Smooth muscle cell of the brain vasculature (primary cell): ENCODE measurements at regions not wholly inside any gene's neighbourhood (a gene's known extent, or its start where the extent isn't known, plus 50 kb on each side); places are given as distances from the start of the nearest gene placed in this dataset.
"Not testable (repeated sequence)": the region's sequence is repeated elsewhere in the genome, so short reads cannot be mapped to it uniquely, and the experiment has no call there.

Experiments
- DNase-seq: peaks from one replicate; pipeline ENCODE4 v3.0.0-alpha.2; 2012; ENCODE audit warnings: low read depth, low spot score

- no peak for DNase-seq
Observed at GRCh38 chr16:86713021-86713631, 134.8 kb downstream of the FOXL1 start.

GRCh38 chr16:86714166-86714565 is 135.8 kb downstream of the FOXL1 start:
- DNase-seq = no peak

GRCh38 chr16:86716649-86717048 is 138.3 kb downstream of the FOXL1 start:
- DNase-seq = no peak

- no peak for DNase-seq
Observed at GRCh38 chr16:86718118-86718517, 139.8 kb downstream of the FOXL1 start.

GRCh38 chr16:86722970-86723369 is 144.6 kb downstream of the FOXL1 start:
- no peak for DNase-seq

- DNase-seq = no peak
Observed at GRCh38 chr16:86723689-86724088, 145.3 kb downstream of the FOXL1 start.

- DNase-seq = no peak
Observed at GRCh38 chr16:86725401-86725800, 147.1 kb downstream of the FOXL1 start.

- DNase-seq = no peak
Observed at GRCh38 chr16:86726340-86726739, 148.0 kb downstream of the FOXL1 start.

- DNase-seq = no peak
Observed at GRCh38 chr16:86727131-86727530, 148.8 kb downstream of the FOXL1 start.

- no peak for DNase-seq
Observed at GRCh38 chr16:86727632-86728031, 149.3 kb downstream of the FOXL1 start.

GRCh38 chr16:86729686-86730085 is 151.3 kb downstream of the FOXL1 start:
- DNase-seq = no peak

- DNase-seq = no peak
Observed at GRCh38 chr16:86730086-86730485, 151.7 kb downstream of the FOXL1 start.

GRCh38 chr16:86730597-86730996 is 152.2 kb downstream of the FOXL1 start:
- no peak for DNase-seq

GRCh38 chr16:86732621-86733295 is 154.4 kb downstream of the FOXL1 start:
- DNase-seq = no peak

GRCh38 chr16:86733546-86734254 is 155.4 kb downstream of the FOXL1 start:
- DNase-seq = no peak

GRCh38 chr16:86734543-86735460 is 156.5 kb downstream of the FOXL1 start:
- no peak for DNase-seq

GRCh38 chr16:86735727-86736126 is 157.4 kb downstream of the FOXL1 start:
- no peak for DNase-seq

GRCh38 chr16:86736502-86736901 is 158.2 kb downstream of the FOXL1 start:
- no peak for DNase-seq

- no peak for DNase-seq
Observed at GRCh38 chr16:86737083-86737482, 158.7 kb downstream of the FOXL1 start.

GRCh38 chr16:86738322-86738721 is 160.0 kb downstream of the FOXL1 start:
- not testable (repeated sequence) for DNase-seq

- DNase-seq = no peak
Observed at GRCh38 chr16:86739178-86739577, 160.8 kb downstream of the FOXL1 start.

GRCh38 chr16:86739808-86740207 is 161.5 kb downstream of the FOXL1 start:
- DNase-seq = no peak
